GM10248 (cell line): ENCODE measurements at regions not wholly inside any gene's neighbourhood (a gene's known extent, or its start where the extent isn't known, plus 50 kb on each side); places are given as distances from the start of the nearest gene placed in this dataset.

Experiments
- CTCF ChIA-PET: fragments of 300-600 bp; sonication (Branson Sonifier 250); formaldehyde crosslinking; extraction: SDS; loops from one replicate; lab custom pipeline; 2021; ENCODE audit warnings: antibody characterized with exemption; lab: Yijun Ruan, JAX
- POLR2A ChIA-PET: fragments of 350-650 bp; sonication (Branson Sonifier 250); formaldehyde crosslinking; extraction: SDS; loops from one replicate; lab custom pipeline; 2020; ENCODE audit warnings: antibody characterized with exemption; lab: Yijun Ruan, JAX
- DNase-seq: peaks from one replicate; pipeline ENCODE4 v3.0.0; 2012; ENCODE audit errors: extremely low spot score
- TF ChIP-seq, protein P1 (sequence below): IDR thresholded peaks from 2 replicates; pipeline ENCODE4 v1.5.1; 2012; ENCODE audit warnings: mild to moderate bottlenecking, low read depth; ENCODE audit errors: extremely low read depth, missing control alignments, control extremely low read depth

DNA sequence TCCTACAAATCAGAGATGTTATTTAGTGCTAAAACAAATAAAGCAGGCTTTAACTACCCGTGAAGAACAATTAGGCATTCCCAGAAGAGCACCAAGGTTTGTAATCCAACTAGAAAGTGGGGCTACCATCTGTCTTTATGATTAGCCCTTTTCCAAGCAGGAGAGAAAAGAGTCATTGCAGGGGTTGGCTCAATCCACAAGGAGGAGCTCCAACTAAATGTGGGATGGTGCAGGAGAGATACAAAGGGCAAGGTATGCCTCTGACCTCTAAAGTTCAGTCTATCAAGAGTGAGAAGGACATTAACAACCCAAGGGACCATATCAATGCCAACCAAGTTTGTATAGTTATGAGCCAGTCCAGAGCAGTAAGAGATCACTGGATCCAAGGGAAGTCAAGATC, 382.7 kb upstream of the DUSP10 start:
- TF ChIP-seq, protein P1, sequence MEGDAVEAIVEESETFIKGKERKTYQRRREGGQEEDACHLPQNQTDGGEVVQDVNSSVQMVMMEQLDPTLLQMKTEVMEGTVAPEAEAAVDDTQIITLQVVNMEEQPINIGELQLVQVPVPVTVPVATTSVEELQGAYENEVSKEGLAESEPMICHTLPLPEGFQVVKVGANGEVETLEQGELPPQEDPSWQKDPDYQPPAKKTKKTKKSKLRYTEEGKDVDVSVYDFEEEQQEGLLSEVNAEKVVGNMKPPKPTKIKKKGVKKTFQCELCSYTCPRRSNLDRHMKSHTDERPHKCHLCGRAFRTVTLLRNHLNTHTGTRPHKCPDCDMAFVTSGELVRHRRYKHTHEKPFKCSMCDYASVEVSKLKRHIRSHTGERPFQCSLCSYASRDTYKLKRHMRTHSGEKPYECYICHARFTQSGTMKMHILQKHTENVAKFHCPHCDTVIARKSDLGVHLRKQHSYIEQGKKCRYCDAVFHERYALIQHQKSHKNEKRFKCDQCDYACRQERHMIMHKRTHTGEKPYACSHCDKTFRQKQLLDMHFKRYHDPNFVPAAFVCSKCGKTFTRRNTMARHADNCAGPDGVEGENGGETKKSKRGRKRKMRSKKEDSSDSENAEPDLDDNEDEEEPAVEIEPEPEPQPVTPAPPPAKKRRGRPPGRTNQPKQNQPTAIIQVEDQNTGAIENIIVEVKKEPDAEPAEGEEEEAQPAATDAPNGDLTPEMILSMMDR: no peak
- ChIA-PET POLR2A (no interaction called here), CTCF (interaction anchor here (1.3 to 3.2 kb wide), 4 partner anchors 10 to 331 kb away, joined by 3 to 8 read pairs (median 4); no protein-coding TSS in a partner anchor)
- DNase-seq: no peak

DNA sequence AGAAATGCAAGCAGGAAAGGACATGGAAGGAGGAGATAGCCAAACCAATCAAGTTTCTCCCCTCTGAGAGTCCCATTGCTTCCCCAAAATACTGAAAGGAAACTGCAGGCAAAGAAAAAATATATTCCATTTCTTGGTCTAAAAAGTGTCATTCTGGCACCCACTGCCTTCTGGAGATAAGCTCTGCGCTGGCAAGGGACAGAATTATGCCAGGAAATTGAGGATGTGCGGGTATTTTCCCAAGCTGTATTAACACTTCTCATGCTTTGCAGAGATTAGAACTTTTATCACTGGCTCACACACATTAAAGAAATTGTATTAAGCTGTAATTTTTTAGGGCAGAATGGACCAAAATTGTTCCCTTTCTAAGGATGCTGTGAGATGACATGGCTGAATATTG, 381.2 kb upstream of the DUSP10 start:
- CTCF ChIA-PET: interaction anchor here (3.2 kb wide), 1 partner anchor 333 kb away, joined by 8 read pairs; no protein-coding TSS in a partner anchor
- POLR2A ChIA-PET: no interaction called here
- DNase-seq: no peak
- TF ChIP-seq, protein P1: no peak

GRCh38 chr1:222117809-222118208, 375.9 kb upstream of the DUSP10 start:
- ChIA-PET POLR2A (no interaction called here), CTCF (interaction anchor here (1.3 kb wide), 1 partner anchor 8 kb away, joined by 3 read pairs; no protein-coding TSS in a partner anchor)
- TF ChIP-seq, protein P1: no peak
- no peak for DNase-seq

- POLR2A ChIA-PET: no interaction called here
- TF ChIP-seq, protein P1: no peak
- DNase-seq: no peak
- CTCF ChIA-PET: interaction anchor here (1.2 kb wide), 1 partner anchor 9 kb away, joined by 3 read pairs; no protein-coding TSS in a partner anchor
Observed at GRCh38 chr1:222114536-222115156, 372.8 kb upstream of the DUSP10 start.

GRCh38 chr1:222109836-222110235, 367.9 kb upstream of the DUSP10 start:
- CTCF ChIA-PET: interaction anchor here (1.2 kb wide), 1 partner anchor 15 kb away, joined by 3 read pairs; no protein-coding TSS in a partner anchor
- TF ChIP-seq, protein P1: no peak
- POLR2A ChIA-PET: no interaction called here
- DNase-seq: no peak

- TF ChIP-seq, protein P1: no peak
- ChIA-PET CTCF (interaction anchor here (1.7 kb wide), 1 partner anchor 12 kb away, joined by 10 read pairs; no protein-coding TSS in a partner anchor), POLR2A (no interaction called here)
- DNase-seq: no peak
Observed at GRCh38 chr1:222107975-222108374, 366.1 kb upstream of the DUSP10 start.
